ENCODE measurements at regions not wholly inside any gene's neighbourhood (a gene's known extent, or its start where the extent isn't known, plus 50 kb on each side); places are given as distances from the start of the nearest gene placed in this dataset.

GRCh38 chr2:84194949-84195644 is 264.0 kb downstream of the SUCLG1 start:
- H3K4me3 ChIP-seq (replicated peaks in 1 of 2; ENCODE audit: low read depth in 2 of 2, low read length in 2 of 2): no peak overlapping the region
- TF ChIP-seq CTCF (IDR thresholded peaks at IDR 0.05; ENCODE audit: low read depth, low read length): no peak
- DNase-seq (ENCODE audit: low read depth in 2 of 2): no peak

GRCh38 chr2:84194181-84194580 is 264.9 kb downstream of the SUCLG1 start:
- TF ChIP-seq CTCF (IDR thresholded peaks at IDR 0.05; ENCODE audit: low read depth, low read length): no peak
- DNase-seq (ENCODE audit: low read depth in 2 of 2): no peak
- no peak overlapping the region for H3K4me3 ChIP-seq (replicated peaks in 1 of 2; ENCODE audit: low read depth in 2 of 2, low read length in 2 of 2)

- H3K4me3 ChIP-seq (replicated peaks in 1 of 2; ENCODE audit: low read depth in 2 of 2, low read length in 2 of 2): no peak overlapping the region
- no peak for TF ChIP-seq CTCF (IDR thresholded peaks at IDR 0.05; ENCODE audit: low read depth, low read length)
- no peak for DNase-seq (ENCODE audit: low read depth in 2 of 2)
These were observed 271.8 kb downstream of the SUCLG1 start for GRCh38 chr2:84187258-84187657.

GRCh38 chr2:84181927-84182326 is 277.2 kb downstream of the SUCLG1 start:
- DNase-seq (ENCODE audit: low read depth in 2 of 2): no peak
- no peak for TF ChIP-seq CTCF (IDR thresholded peaks at IDR 0.05; ENCODE audit: low read depth, low read length)
- H3K4me3 ChIP-seq (replicated peaks in 1 of 2; ENCODE audit: low read depth in 2 of 2, low read length in 2 of 2): no peak overlapping the region

- no peak for DNase-seq (ENCODE audit: low read depth in 2 of 2)
- TF ChIP-seq CTCF (IDR thresholded peaks at IDR 0.05; ENCODE audit: low read depth, low read length): no peak
- H3K4me3 ChIP-seq (replicated peaks in 1 of 2; ENCODE audit: low read depth in 2 of 2, low read length in 2 of 2): no peak overlapping the region
These were observed 281.3 kb downstream of the SUCLG1 start for GRCh38 chr2:84177733-84178132.

- no peak for DNase-seq (ENCODE audit: low read depth in 2 of 2)
- no peak overlapping the region for H3K4me3 ChIP-seq (replicated peaks in 1 of 2; ENCODE audit: low read depth in 2 of 2, low read length in 2 of 2)
- no peak for TF ChIP-seq CTCF (IDR thresholded peaks at IDR 0.05; ENCODE audit: low read depth, low read length)
These were observed 283.1 kb downstream of the SUCLG1 start for GRCh38 chr2:84175970-84176369.

- DNase-seq (ENCODE audit: low read depth in 2 of 2): no peak
- TF ChIP-seq CTCF (IDR thresholded peaks at IDR 0.05; ENCODE audit: low read depth, low read length): no peak
- no peak overlapping the region for H3K4me3 ChIP-seq (replicated peaks in 1 of 2; ENCODE audit: low read depth in 2 of 2, low read length in 2 of 2)
These were observed 283.7 kb downstream of the SUCLG1 start for GRCh38 chr2:84175340-84175739.
